Left kidney (tissue), 1 donor: ENCODE measurements at regions not wholly inside any gene's neighbourhood (a gene's known extent, or its start where the extent isn't known, plus 50 kb on each side); places are given as distances from the start of the nearest gene placed in this dataset.

Source experiments
- DNase-seq: peaks from one replicate; pipeline ENCODE4 v3.0.0-alpha.2; 2013

- no peak for DNase-seq
Measured at GRCh38 chr20:4095639-4096038, 53.0 kb upstream of the SMOX start.

- DNase-seq = peak; percentile 48
Measured at GRCh38 chr20:4091490-4092479, 56.8 kb upstream of the SMOX start.

GRCh38 chr20:4090756-4091489 lies 57.7 kb upstream of the SMOX start:
- no peak for DNase-seq

GRCh38 chr20:4089756-4090487 lies 58.7 kb upstream of the SMOX start:
- DNase-seq = no peak

GRCh38 chr20:4088766-4089165 lies 59.9 kb upstream of the SMOX start:
- no peak for DNase-seq

GRCh38 chr20:4087923-4088322 lies 60.7 kb upstream of the SMOX start:
- DNase-seq = no peak

GRCh38 chr20:4086771-4087687 lies 61.6 kb upstream of the SMOX start:
- no peak for DNase-seq

- no peak for DNase-seq
Measured at GRCh38 chr20:4084721-4085120, 63.9 kb upstream of the SMOX start.

GRCh38 chr20:4084096-4084495 lies 64.5 kb upstream of the SMOX start:
- DNase-seq = no peak

GRCh38 chr20:4083098-4083865 lies 65.3 kb upstream of the SMOX start:
- no peak for DNase-seq

- no peak for DNase-seq
Measured at GRCh38 chr20:4082406-4083097, 66.1 kb upstream of the SMOX start.

GRCh38 chr20:4081421-4081820 lies 66.1 kb upstream of the RNF24 start:
- DNase-seq = no peak

GRCh38 chr20:4076671-4077070 lies 61.3 kb upstream of the RNF24 start:
- DNase-seq = no peak

GRCh38 chr20:4076033-4076432 lies 60.7 kb upstream of the RNF24 start:
- no peak for DNase-seq

- no peak for DNase-seq
Measured at GRCh38 chr20:4074877-4075455, 59.6 kb upstream of the RNF24 start.

- no peak for DNase-seq
Measured at GRCh38 chr20:4073852-4074741, 58.7 kb upstream of the RNF24 start.

- DNase-seq = no peak
Measured at GRCh38 chr20:4071178-4071693, 55.9 kb upstream of the RNF24 start.
